A549 (cell line): ENCODE measurements at regions not wholly inside any gene's neighbourhood (a gene's known extent, or its start where the extent isn't known, plus 50 kb on each side); places are given as distances from the start of the nearest gene placed in this dataset.

ENCODE experiments used
- EHMT2 ChIP-seq: fragments of 200-600 bp; sonication (generic); IDR thresholded peaks from 2 replicates; pipeline ENCODE4 v1.6.1; 2016; ENCODE audit warnings: antibody characterized with exemption, low read depth, mild to moderate bottlenecking, moderate library complexity
- HDAC2 ChIP-seq: fragments of 200-600 bp; sonication (generic); IDR thresholded peaks from 2 replicates; pipeline ENCODE4 v1.6.1; 2016
- JUN ChIP-seq, 2 experiments: fragments of >200 bp; sonication (Bioruptor Twin); formaldehyde crosslinking; IDR thresholded peaks; 2 replicates in 1 of 2; 3 replicates in 1 of 2; pipeline ENCODE4 v1.6.1; 2016 to 2017
- JUNB ChIP-seq: fragments of >200 bp; sonication (Bioruptor Twin); formaldehyde crosslinking; IDR thresholded peaks from 2 replicates; pipeline ENCODE4 v1.6.1; 2016
- MAFK ChIP-seq: fragments of 450-650 bp; IDR thresholded peaks from 2 replicates; pipeline ENCODE4 v1.6.1; 2014; ENCODE audit not compliant: partially characterized antibody
- POLR2A ChIP-seq: IDR thresholded peaks from 2 replicates; pipeline ENCODE4 v1.6.1; 2012; ENCODE audit warnings: mild to moderate bottlenecking, low read length
- RARB ChIP-seq: fragments of 250-450 bp; sonication (Bioruptor Pico); IDR thresholded peaks from 2 replicates; pipeline ENCODE4 v1.8.0; 2021; ENCODE audit warnings: mild to moderate bottlenecking, moderate library complexity
- RFX5 ChIP-seq: fragments of 450-650 bp; IDR thresholded peaks from 2 replicates; pipeline ENCODE4 v1.7.1; 2014; ENCODE audit warnings: antibody characterized with exemption, mild to moderate bottlenecking, moderate library complexity
- TFCP2L1 ChIP-seq: fragments of 250-450 bp; sonication (Bioruptor Pico); IDR thresholded peaks from 2 replicates; pipeline ENCODE4 v1.5.0; 2021; ENCODE audit warnings: mild to moderate bottlenecking
- TP53 ChIP-seq: fragments of 250-450 bp; sonication (Bioruptor Pico); IDR thresholded peaks from 2 replicates; pipeline ENCODE4 v1.5.0; 2021; ENCODE audit warnings: mild to moderate bottlenecking, moderate library complexity
- ZNF302 ChIP-seq: fragments of 250-450 bp; sonication (Bioruptor Pico); IDR thresholded peaks from 2 replicates; pipeline ENCODE4 v1.9.0; 2021; ENCODE audit warnings: inconsistent platforms, mild to moderate bottlenecking, moderate library complexity
- ZSCAN20 ChIP-seq: fragments of 250-450 bp; sonication (Bioruptor Pico); IDR thresholded peaks from 2 replicates; pipeline ENCODE4 v1.8.0; 2022; ENCODE audit warnings: mild to moderate bottlenecking, moderate library complexity
- TF ChIP-seq, protein P1 (sequence below): fragments of >200 bp; sonication (Bioruptor Twin); formaldehyde crosslinking; IDR thresholded peaks from 3 replicates; pipeline ENCODE4 v1.5.1; 2016
- TF ChIP-seq, protein P2 (sequence below): fragments of 200-600 bp; sonication (generic); IDR thresholded peaks from 2 replicates; pipeline ENCODE4 v1.6.1; 2016; ENCODE audit warnings: antibody characterized with exemption, mild to moderate bottlenecking, moderate library complexity

DNA sequence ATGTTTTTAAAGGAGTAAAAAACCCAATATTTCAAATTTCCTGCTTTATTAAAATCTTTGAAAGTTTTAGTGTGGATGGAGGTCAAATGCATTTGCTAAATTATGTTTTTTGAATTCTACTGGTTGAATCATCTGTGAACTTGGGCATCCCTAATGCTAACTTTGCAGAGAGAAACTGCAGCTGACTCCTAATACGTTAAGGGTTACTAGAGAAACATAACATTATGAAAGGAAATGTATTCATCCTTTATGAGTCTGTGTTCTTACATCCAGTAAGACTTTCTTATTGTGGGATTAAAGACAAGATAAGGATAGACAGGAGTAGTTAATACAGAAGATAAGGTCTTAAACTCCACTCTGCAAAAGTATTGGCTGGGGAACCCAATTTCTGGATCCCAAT lies 140.6 kb downstream of the FAM124B start:
- TF ChIP-seq, protein P1, sequence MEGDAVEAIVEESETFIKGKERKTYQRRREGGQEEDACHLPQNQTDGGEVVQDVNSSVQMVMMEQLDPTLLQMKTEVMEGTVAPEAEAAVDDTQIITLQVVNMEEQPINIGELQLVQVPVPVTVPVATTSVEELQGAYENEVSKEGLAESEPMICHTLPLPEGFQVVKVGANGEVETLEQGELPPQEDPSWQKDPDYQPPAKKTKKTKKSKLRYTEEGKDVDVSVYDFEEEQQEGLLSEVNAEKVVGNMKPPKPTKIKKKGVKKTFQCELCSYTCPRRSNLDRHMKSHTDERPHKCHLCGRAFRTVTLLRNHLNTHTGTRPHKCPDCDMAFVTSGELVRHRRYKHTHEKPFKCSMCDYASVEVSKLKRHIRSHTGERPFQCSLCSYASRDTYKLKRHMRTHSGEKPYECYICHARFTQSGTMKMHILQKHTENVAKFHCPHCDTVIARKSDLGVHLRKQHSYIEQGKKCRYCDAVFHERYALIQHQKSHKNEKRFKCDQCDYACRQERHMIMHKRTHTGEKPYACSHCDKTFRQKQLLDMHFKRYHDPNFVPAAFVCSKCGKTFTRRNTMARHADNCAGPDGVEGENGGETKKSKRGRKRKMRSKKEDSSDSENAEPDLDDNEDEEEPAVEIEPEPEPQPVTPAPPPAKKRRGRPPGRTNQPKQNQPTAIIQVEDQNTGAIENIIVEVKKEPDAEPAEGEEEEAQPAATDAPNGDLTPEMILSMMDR = no peak
- no peak for TF ChIP-seq JUNB
- no peak for TF ChIP-seq HDAC2
- TF ChIP-seq POLR2A = no peak
- no peak for TF ChIP-seq JUN (IDR thresholded peaks at IDR 0.05)
- no peak for TF ChIP-seq ZNF302 (CRISPR knock-in tag)
- TF ChIP-seq TFCP2L1 = no peak
- no peak for TF ChIP-seq ZSCAN20 (CRISPR knock-in tag)
- no peak for TF ChIP-seq EHMT2
- TF ChIP-seq, protein P2, sequence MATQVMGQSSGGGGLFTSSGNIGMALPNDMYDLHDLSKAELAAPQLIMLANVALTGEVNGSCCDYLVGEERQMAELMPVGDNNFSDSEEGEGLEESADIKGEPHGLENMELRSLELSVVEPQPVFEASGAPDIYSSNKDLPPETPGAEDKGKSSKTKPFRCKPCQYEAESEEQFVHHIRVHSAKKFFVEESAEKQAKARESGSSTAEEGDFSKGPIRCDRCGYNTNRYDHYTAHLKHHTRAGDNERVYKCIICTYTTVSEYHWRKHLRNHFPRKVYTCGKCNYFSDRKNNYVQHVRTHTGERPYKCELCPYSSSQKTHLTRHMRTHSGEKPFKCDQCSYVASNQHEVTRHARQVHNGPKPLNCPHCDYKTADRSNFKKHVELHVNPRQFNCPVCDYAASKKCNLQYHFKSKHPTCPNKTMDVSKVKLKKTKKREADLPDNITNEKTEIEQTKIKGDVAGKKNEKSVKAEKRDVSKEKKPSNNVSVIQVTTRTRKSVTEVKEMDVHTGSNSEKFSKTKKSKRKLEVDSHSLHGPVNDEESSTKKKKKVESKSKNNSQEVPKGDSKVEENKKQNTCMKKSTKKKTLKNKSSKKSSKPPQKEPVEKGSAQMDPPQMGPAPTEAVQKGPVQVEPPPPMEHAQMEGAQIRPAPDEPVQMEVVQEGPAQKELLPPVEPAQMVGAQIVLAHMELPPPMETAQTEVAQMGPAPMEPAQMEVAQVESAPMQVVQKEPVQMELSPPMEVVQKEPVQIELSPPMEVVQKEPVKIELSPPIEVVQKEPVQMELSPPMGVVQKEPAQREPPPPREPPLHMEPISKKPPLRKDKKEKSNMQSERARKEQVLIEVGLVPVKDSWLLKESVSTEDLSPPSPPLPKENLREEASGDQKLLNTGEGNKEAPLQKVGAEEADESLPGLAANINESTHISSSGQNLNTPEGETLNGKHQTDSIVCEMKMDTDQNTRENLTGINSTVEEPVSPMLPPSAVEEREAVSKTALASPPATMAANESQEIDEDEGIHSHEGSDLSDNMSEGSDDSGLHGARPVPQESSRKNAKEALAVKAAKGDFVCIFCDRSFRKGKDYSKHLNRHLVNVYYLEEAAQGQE = no peak
- no peak for TF ChIP-seq RFX5
- no peak for TF ChIP-seq MAFK
- TF ChIP-seq TP53 (CRISPR knock-in tag) = no peak
- no peak for TF ChIP-seq RARB (CRISPR knock-in tag)
